ENCODE measurements at regions not wholly inside any gene's neighbourhood (a gene's known extent, or its start where the extent isn't known, plus 50 kb on each side); places are given as distances from the start of the nearest gene placed in this dataset.

DNA sequence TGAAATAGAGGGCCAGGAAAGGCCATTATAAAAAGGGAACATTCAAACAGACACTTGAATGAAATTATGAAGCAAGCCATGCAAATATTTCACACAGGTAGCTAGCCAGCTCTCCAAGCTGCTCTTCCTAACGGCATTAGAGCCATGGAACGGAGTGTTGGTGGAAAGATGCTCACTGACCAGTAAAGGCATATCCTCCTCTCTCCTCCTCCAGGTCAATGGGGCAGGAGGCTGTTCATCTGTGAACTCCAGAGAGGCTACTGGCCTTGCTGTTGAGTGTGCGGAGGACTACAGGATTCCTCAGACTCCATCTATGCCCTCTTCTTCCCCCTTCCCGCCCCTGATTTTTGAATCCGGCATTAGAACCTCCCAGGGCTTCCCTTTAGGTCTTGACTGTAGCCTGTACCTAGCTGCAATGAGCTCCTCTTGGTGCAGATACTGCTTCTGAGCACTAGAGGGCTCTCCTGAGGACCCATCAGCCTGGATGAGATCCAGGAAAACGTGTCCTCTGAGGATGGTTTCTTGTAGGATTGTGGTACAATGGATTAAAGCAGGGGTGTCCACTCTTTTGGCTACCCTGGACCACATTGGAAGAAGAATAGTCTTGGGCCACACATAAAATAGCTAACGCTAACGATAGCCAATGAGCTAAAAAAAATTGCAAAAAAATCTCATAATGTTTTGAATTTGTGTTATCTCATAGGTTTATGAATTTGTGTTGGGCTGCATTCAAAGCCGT lies 162.2 kb downstream of the SREK1 start:
- Histone ChIP-seq H3K4me3 (ENCODE audit: control insufficient read depth in 1 of 7, extremely low read depth in 1 of 7, insufficient read depth in 4 of 7, low read depth in 2 of 7, low read length in 6 of 7) (no peak overlapping the region), H3K27ac (ENCODE audit: insufficient read depth in 1 of 2, low read depth in 1 of 2, low read length in 2 of 2, poor library complexity in 1 of 2, severe bottlenecking in 2 of 2) (no peak overlapping the region), H3K9me3 (ENCODE audit: control extremely low read depth in 1 of 5, control insufficient read depth in 4 of 5, insufficient read depth in 2 of 5, low read depth in 1 of 5, low read length in 4 of 5) (no peaks in the 10 kb centered on the region), H3K27me3 (replicated peaks in 2 of 5; ENCODE audit: control insufficient read depth in 4 of 5, insufficient read depth in 5 of 5, low read length in 4 of 5) (peaks cover 0 to 4% (median 0%) of the 10 kb centered on the region in 5 experiments), H3K36me3 (ENCODE audit: control insufficient read depth in 4 of 4, insufficient read depth in 4 of 4, low read length in 3 of 4) (no peaks in the 10 kb centered on the region), H3K4me1 (ENCODE audit: control extremely low read depth in 1 of 4, control insufficient read depth in 4 of 4, insufficient read depth in 4 of 4, low read length in 3 of 4) (peaks cover 0 to 5% (median 0%) of the 10 kb centered on the region in 4 experiments)
- CTCF ChIA-PET: interaction anchor here (0.6 to 7.9 kb wide), 21 partner anchors 9 to 521 kb away, joined by 3 to 134 read pairs (median 4); no protein-coding TSS in a partner anchor
- POLR2A ChIA-PET: no interaction called here
- 64% methylated on average over 5 of the region's 9 CpGs for WGBS (ENCODE audit: insufficient coverage)
- DNase-seq: peak; percentile 44 to 62 (median 48)

DNA sequence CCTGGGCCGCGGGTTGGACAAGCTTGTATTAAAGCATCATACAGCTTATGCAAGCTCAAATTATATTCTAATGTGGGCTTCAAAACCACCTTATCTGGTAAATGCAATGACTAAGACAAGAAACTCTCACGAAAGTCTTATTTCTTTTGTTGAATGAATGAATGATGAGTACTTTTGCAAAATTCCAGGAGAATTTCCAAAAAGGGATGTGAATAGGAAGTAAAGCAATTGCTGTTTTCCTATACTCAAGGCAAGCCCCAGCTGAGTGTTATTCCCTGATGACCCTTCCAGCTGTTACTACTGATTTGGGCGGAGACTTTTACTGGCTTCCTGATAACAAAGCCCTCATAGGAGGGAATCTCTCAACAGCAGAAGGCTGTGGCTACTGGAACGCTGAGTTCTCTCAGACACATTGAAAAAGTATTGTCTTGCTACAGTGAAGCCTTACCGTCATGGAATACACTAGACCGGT lies 162.8 kb downstream of the SREK1 start:
- H3K27ac ChIP-seq (ENCODE audit: insufficient read depth in 1 of 2, low read depth in 1 of 2, low read length in 2 of 2, poor library complexity in 1 of 2, severe bottlenecking in 2 of 2): no peak overlapping the region
- 81% methylated on average over 5 of the region's 7 CpGs for WGBS (ENCODE audit: insufficient coverage)
- ChIA-PET POLR2A (no interaction called here), CTCF (interaction anchor here (0.6 to 7.9 kb wide), 16 partner anchors 8 to 506 kb away, joined by 3 to 134 read pairs (median 4); no protein-coding TSS in a partner anchor)
- H3K27me3 ChIP-seq (replicated peaks in 2 of 5; ENCODE audit: control insufficient read depth in 4 of 5, insufficient read depth in 5 of 5, low read length in 4 of 5): peaks cover 0 to 4% (median 0%) of the 10 kb centered on the region in 5 experiments
- H3K4me3 ChIP-seq (ENCODE audit: control insufficient read depth in 1 of 7, extremely low read depth in 1 of 7, insufficient read depth in 4 of 7, low read depth in 2 of 7, low read length in 6 of 7): no peak overlapping the region
- H3K4me1 ChIP-seq (ENCODE audit: control extremely low read depth in 1 of 4, control insufficient read depth in 4 of 4, insufficient read depth in 4 of 4, low read length in 3 of 4): peaks cover 0 to 5% (median 0%) of the 10 kb centered on the region in 4 experiments
- DNase-seq: peak in 2 of 3 donors; percentile 4 to 26
- no peaks in the 10 kb centered on the region for H3K36me3 ChIP-seq (ENCODE audit: control insufficient read depth in 4 of 4, insufficient read depth in 4 of 4, low read length in 3 of 4)
- H3K9me3 ChIP-seq (ENCODE audit: control extremely low read depth in 1 of 5, control insufficient read depth in 4 of 5, insufficient read depth in 2 of 5, low read depth in 1 of 5, low read length in 4 of 5): no peaks in the 10 kb centered on the region

DNA sequence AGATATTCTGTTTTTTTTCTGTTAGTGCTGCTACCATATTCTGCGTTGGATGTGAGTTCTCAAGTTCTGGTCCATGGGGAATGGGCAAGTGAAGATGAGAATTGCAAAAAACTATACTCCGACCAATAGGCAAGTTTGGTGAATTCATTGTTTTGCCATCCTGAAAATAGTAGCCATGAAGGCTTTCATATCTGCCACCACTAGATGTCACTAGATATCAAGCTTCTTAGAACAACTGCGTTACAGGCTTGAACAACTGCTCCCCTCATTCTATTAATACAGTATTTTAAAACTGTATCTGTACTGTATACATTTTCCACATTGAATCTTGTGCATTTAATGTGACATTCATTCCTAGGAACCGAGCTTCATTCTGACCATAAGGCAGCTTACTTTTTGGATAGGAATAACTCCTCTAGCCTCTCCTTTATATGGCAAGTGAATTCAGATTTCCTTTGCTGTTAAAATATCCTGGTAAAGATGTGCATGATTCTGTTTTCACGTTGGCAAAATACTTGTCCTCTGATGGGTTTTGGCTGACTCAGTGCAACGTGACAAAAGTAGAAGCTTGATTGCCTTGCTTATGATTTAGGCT lies 163.6 kb downstream of the SREK1 start:
- CTCF ChIA-PET: interaction anchor here (0.7 to 7.9 kb wide), 16 partner anchors 9 to 1696 kb away, joined by 3 to 134 read pairs (median 4); no protein-coding TSS in a partner anchor
- peaks cover 0 to 5% (median 0%) of the 10 kb centered on the region in 4 experiments for H3K4me1 ChIP-seq (ENCODE audit: control extremely low read depth in 1 of 4, control insufficient read depth in 4 of 4, insufficient read depth in 4 of 4, low read length in 3 of 4)
- peaks cover 0 to 4% (median 0%) of the 10 kb centered on the region in 5 experiments for H3K27me3 ChIP-seq (replicated peaks in 2 of 5; ENCODE audit: control insufficient read depth in 4 of 5, insufficient read depth in 5 of 5, low read length in 4 of 5)
- no peaks in the 10 kb centered on the region for H3K36me3 ChIP-seq (ENCODE audit: control insufficient read depth in 4 of 4, insufficient read depth in 4 of 4, low read length in 3 of 4)
- H3K4me3 ChIP-seq (ENCODE audit: control insufficient read depth in 1 of 7, extremely low read depth in 1 of 7, insufficient read depth in 4 of 7, low read depth in 2 of 7, low read length in 6 of 7): no peak overlapping the region
- peaks cover 0 to under 1% (median 0%) of the 10 kb centered on the region in 5 experiments for H3K9me3 ChIP-seq (ENCODE audit: control extremely low read depth in 1 of 5, control insufficient read depth in 4 of 5, insufficient read depth in 2 of 5, low read depth in 1 of 5, low read length in 4 of 5)
- no peak overlapping the region for H3K27ac ChIP-seq (ENCODE audit: insufficient read depth in 1 of 2, low read depth in 1 of 2, low read length in 2 of 2, poor library complexity in 1 of 2, severe bottlenecking in 2 of 2)
- WGBS (ENCODE audit: insufficient coverage): 40% methylated on average over 4 of the region's 6 CpGs
- DNase-seq: peak; percentile 60 to 79 (median 75)
- POLR2A ChIA-PET: no interaction called here

DNA sequence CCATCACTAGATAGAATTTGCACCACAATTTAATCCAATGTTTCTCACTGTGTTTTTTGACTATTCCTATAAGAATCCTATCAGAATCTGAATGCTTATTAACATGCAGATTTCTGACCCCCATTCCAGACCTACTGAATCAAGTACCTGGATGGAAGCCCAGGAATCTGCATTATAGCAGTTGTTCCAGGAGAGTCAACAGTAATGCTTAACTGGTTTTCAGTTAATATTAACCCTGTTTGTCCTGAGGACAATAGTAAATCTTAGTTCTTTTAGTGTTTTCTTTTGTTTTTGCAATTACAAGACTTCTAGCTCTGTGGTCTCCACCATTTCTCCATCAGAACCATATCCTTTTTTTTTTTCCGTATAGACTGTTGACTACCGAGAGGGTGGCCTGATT lies 168.2 kb downstream of the SREK1 start:
- no peak for DNase-seq
- CTCF ChIA-PET: interaction anchor here (1.3 kb wide), 1 partner anchor 453 kb away, joined by 3 read pairs; no protein-coding TSS in a partner anchor

DNA sequence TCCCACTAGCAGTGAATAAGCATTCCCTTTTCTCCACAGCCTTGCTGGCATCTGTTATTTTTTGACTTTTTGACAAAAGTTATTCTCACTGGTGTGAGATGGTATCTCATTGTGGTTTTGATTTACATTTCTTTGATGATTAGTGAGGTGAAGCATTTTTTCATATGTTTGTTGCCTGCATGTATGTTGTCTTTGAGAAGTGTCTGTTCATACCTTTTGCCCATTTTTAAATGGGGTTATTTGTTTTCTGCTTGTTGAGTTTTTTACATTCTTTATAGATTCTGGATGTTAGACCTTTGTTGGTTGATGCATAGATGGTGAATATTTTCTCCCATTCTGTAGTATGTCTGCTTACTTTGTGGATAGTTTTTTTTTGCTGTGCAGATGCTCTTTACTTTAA lies 171.7 kb downstream of the SREK1 start:
- POLR2A ChIA-PET: no interaction called here
- Histone ChIP-seq H3K4me1 (ENCODE audit: control extremely low read depth in 1 of 4, control insufficient read depth in 4 of 4, insufficient read depth in 4 of 4, low read length in 3 of 4) (no peaks in the 10 kb centered on the region), H3K36me3 (ENCODE audit: control insufficient read depth in 4 of 4, insufficient read depth in 4 of 4, low read length in 3 of 4) (no peaks in the 10 kb centered on the region), H3K27ac (ENCODE audit: insufficient read depth in 1 of 2, low read depth in 1 of 2, low read length in 2 of 2, poor library complexity in 1 of 2, severe bottlenecking in 2 of 2) (no peak overlapping the region), H3K4me3 (ENCODE audit: control insufficient read depth in 1 of 7, extremely low read depth in 1 of 7, insufficient read depth in 4 of 7, low read depth in 2 of 7, low read length in 6 of 7) (no peak overlapping the region), H3K27me3 (replicated peaks in 2 of 5; ENCODE audit: control insufficient read depth in 4 of 5, insufficient read depth in 5 of 5, low read length in 4 of 5) (peaks cover 0 to 3% (median 0%) of the 10 kb centered on the region in 5 experiments), H3K9me3 (ENCODE audit: control extremely low read depth in 1 of 5, control insufficient read depth in 4 of 5, insufficient read depth in 2 of 5, low read depth in 1 of 5, low read length in 4 of 5) (peaks cover 0 to 5% (median 0%) of the 10 kb centered on the region in 5 experiments)
- no peak for DNase-seq
- CTCF ChIA-PET: interaction anchor here (1.8 kb wide), 1 partner anchor 8 kb away, joined by 4 read pairs; no protein-coding TSS in a partner anchor

More for the DNA sequence above, 168.2 kb downstream of the SREK1 start:
- Histone ChIP-seq H3K4me1 (ENCODE audit: control extremely low read depth in 1 of 4, control insufficient read depth in 4 of 4, insufficient read depth in 4 of 4, low read length in 3 of 4) (peaks cover 0 to 5% (median 0%) of the 10 kb centered on the region in 4 experiments), H3K9me3 (ENCODE audit: control extremely low read depth in 1 of 5, control insufficient read depth in 4 of 5, insufficient read depth in 2 of 5, low read depth in 1 of 5, low read length in 4 of 5) (peaks cover 0 to 5% (median 0%) of the 10 kb centered on the region in 5 experiments), H3K4me3 (ENCODE audit: control insufficient read depth in 1 of 7, extremely low read depth in 1 of 7, insufficient read depth in 4 of 7, low read depth in 2 of 7, low read length in 6 of 7) (no peak overlapping the region), H3K27ac (ENCODE audit: insufficient read depth in 1 of 2, low read depth in 1 of 2, low read length in 2 of 2, poor library complexity in 1 of 2, severe bottlenecking in 2 of 2) (no peak overlapping the region), H3K36me3 (ENCODE audit: control insufficient read depth in 4 of 4, insufficient read depth in 4 of 4, low read length in 3 of 4) (no peaks in the 10 kb centered on the region), H3K27me3 (replicated peaks in 2 of 5; ENCODE audit: control insufficient read depth in 4 of 5, insufficient read depth in 5 of 5, low read length in 4 of 5) (no peaks in the 10 kb centered on the region)
- WGBS (ENCODE audit: insufficient coverage): 92% methylated on average over 2 of the region's 2 CpGs
- POLR2A ChIA-PET: no interaction called here

- no peak for DNase-seq
- Histone ChIP-seq H3K36me3 (ENCODE audit: control insufficient read depth in 4 of 4, insufficient read depth in 4 of 4, low read length in 3 of 4) (no peaks in the 10 kb centered on the region), H3K27me3 (replicated peaks in 2 of 5; ENCODE audit: control insufficient read depth in 4 of 5, insufficient read depth in 5 of 5, low read length in 4 of 5) (peaks cover 0 to 3% (median 0%) of the 10 kb centered on the region in 5 experiments), H3K27ac (ENCODE audit: insufficient read depth in 1 of 2, low read depth in 1 of 2, low read length in 2 of 2, poor library complexity in 1 of 2, severe bottlenecking in 2 of 2) (no peak overlapping the region), H3K9me3 (ENCODE audit: control extremely low read depth in 1 of 5, control insufficient read depth in 4 of 5, insufficient read depth in 2 of 5, low read depth in 1 of 5, low read length in 4 of 5) (no peaks in the 10 kb centered on the region), H3K4me1 (ENCODE audit: control extremely low read depth in 1 of 4, control insufficient read depth in 4 of 4, insufficient read depth in 4 of 4, low read length in 3 of 4) (no peaks in the 10 kb centered on the region), H3K4me3 (ENCODE audit: control insufficient read depth in 1 of 7, extremely low read depth in 1 of 7, insufficient read depth in 4 of 7, low read depth in 2 of 7, low read length in 6 of 7) (no peak overlapping the region)
- 97% methylated on average over 10 of the region's 12 CpGs for WGBS (ENCODE audit: insufficient coverage)
- ChIA-PET POLR2A (no interaction called here), CTCF (interaction anchor here (0.8 to 3.9 kb wide), 2 partner anchors 16 to 434 kb away, joined by 3 to 25 read pairs; no protein-coding TSS in a partner anchor)
Measured at GRCh38 chr5:66322786-66323528, 178.9 kb downstream of the SREK1 start.
